Lung (tissue), 11 donors: ENCODE measurements at regions not wholly inside any gene's neighbourhood (a gene's known extent, or its start where the extent isn't known, plus 50 kb on each side); places are given as distances from the start of the nearest gene placed in this dataset.
"Not testable (repeated sequence)": the region's sequence is repeated elsewhere in the genome, so short reads cannot be mapped to it uniquely, and the experiment has no call there.

Experiments used
- ATAC-seq: fragments of 200-7000 bp; cut with Tn5 transposase; one replicate; pipeline ENCODE4 v1.9.1; 2020; ENCODE audit warnings: moderate number of reproducible peaks; ENCODE audit not compliant: insufficient read depth, low FRiP score
- DNase-seq, 3 donors: peaks; one replicate each; pipeline ENCODE4 v3.0.0-alpha.2; 2013 to 2017
- H3K27ac ChIP-seq, 2 donors: one replicate each; pipeline ENCODE4 v1.5.1; 2013; ENCODE audit warnings: mild to moderate bottlenecking in 2 of 2, moderate library complexity in 2 of 2, control low read depth in 1 of 2, inconsistent platforms in 1 of 2, low read depth in 1 of 2, low read length in 1 of 2
- H3K27me3 ChIP-seq, 3 donors: one replicate each; pipeline ENCODE4 v1.5.1; 2013; ENCODE audit warnings: low read length in 2 of 3; ENCODE audit not compliant: control insufficient read depth in 3 of 3, insufficient read depth in 3 of 3
- H3K36me3 ChIP-seq, 4 donors: one replicate each; pipeline ENCODE4 v1.5.1; 2013; ENCODE audit warnings: low read length in 4 of 4, mild to moderate bottlenecking in 1 of 4, moderate library complexity in 1 of 4; ENCODE audit not compliant: control insufficient read depth in 4 of 4, insufficient read depth in 4 of 4
- H3K4me1 ChIP-seq, 5 donors: one replicate each; pipeline ENCODE4 v1.5.1; 2013; ENCODE audit warnings: low read length in 5 of 5, mild to moderate bottlenecking in 2 of 5, moderate library complexity in 1 of 5; ENCODE audit not compliant: control insufficient read depth in 5 of 5, insufficient read depth in 5 of 5
- H3K4me3 ChIP-seq: one replicate; pipeline ENCODE4 v1.5.1; 2013; ENCODE audit warnings: mild to moderate bottlenecking, control low read depth, moderate library complexity
- H3K9ac ChIP-seq, 2 donors: one replicate each; pipeline ENCODE4 v1.5.1; 2013; ENCODE audit warnings: low read length in 2 of 2, control low read depth in 1 of 2; ENCODE audit not compliant: insufficient read depth in 1 of 2
- H3K9me3 ChIP-seq, 4 donors: one replicate each; pipeline ENCODE4 v1.5.1; 2013; ENCODE audit warnings: low read length in 3 of 4, mild to moderate bottlenecking in 1 of 4, moderate library complexity in 1 of 4; ENCODE audit not compliant: control insufficient read depth in 4 of 4, insufficient read depth in 3 of 4
- CTCF ChIP-seq: IDR thresholded peaks from 2 replicates; pipeline ENCODE4 v1.5.1; 2012; ENCODE audit warnings: mild to moderate bottlenecking; ENCODE audit errors: control extremely low read depth, extremely low read depth
- WGBS, 2 donors: extraction: QIAGEN DNeasy Blood & Tissue Kit; methylation state at CpG; one replicate each; pipeline ENCODE4 v1.1.7; 2013; 5-methylcytosine and 5-hydroxymethylcytosine counted together
- donor health status: control.
- donor health status: control.
- donor health status: Bipolar disorder and iron deficiency.
- donor health status: healthy.
- donor health status: DM: yes; HTN: yes; CAD: no.

- DNase-seq (no peak), ATAC-seq (no peak)
- 62 to 63% methylated on average over 4 of the region's 4 CpGs for WGBS, 2 donors
- H3K27ac ChIP-seq, result no peak overlapping the region
- H3K4me3 ChIP-seq, result no peak overlapping the region
- no peaks in the 10 kb centered on the region for H3K4me1 ChIP-seq
- no peaks in the 10 kb centered on the region for H3K27me3 ChIP-seq
- H3K9ac ChIP-seq, result no peak overlapping the region
- TF ChIP-seq CTCF, result no peak
- H3K9me3 ChIP-seq, result no peaks in the 10 kb centered on the region
- H3K36me3 ChIP-seq, result no peaks in the 10 kb centered on the region
Measured at GRCh38 chr5:162948677-162949076, 488.7 kb upstream of the CCNG1 start.

GRCh38 chr5:162956570-162956969 is 480.8 kb upstream of the CCNG1 start:
- H3K27ac ChIP-seq, result no peak overlapping the region
- H3K4me1 ChIP-seq, result no peaks in the 10 kb centered on the region
- no peak overlapping the region for H3K4me3 ChIP-seq
- TF ChIP-seq CTCF, result no peak
- H3K27me3 ChIP-seq, result no peaks in the 10 kb centered on the region
- DNase-seq, result no peak
- no peaks in the 10 kb centered on the region for H3K9me3 ChIP-seq
- no peak overlapping the region for H3K9ac ChIP-seq
- 77 to 94% methylated on average over 1 of the region's 1 CpG for WGBS, 2 donors
- ATAC-seq, result no peak
- H3K36me3 ChIP-seq, result no peaks in the 10 kb centered on the region

- not testable (repeated sequence) for H3K27ac ChIP-seq, H3K4me3 ChIP-seq, ATAC-seq, H3K4me1 ChIP-seq, H3K9me3 ChIP-seq, H3K36me3 ChIP-seq, H3K9ac ChIP-seq, H3K27me3 ChIP-seq
- WGBS, 2 donors, result 61 to 70% methylated on average over 4 of the region's 4 CpGs
- DNase-seq, result peak in 2 of 3 donors; percentile 14 to 23
Measured at GRCh38 chr5:162964144-162964543, 473.3 kb upstream of the CCNG1 start.

- no peaks in the 10 kb centered on the region for H3K4me1 ChIP-seq
- no peak overlapping the region for H3K4me3 ChIP-seq
- no peak overlapping the region for H3K9ac ChIP-seq
- DNase-seq (no peak), ATAC-seq (no peak)
- H3K27ac ChIP-seq, result no peak overlapping the region
- H3K36me3 ChIP-seq, result no peaks in the 10 kb centered on the region
- H3K9me3 ChIP-seq, result peaks cover 0 to 2% (median 0%) of the 10 kb centered on the region in 4 donors
- no peak for TF ChIP-seq CTCF
- no peaks in the 10 kb centered on the region for H3K27me3 ChIP-seq
Measured at GRCh38 chr5:162990063-162990462, 447.3 kb upstream of the CCNG1 start.
